ENCODE measurements at regions not wholly inside any gene's neighbourhood (a gene's known extent, or its start where the extent isn't known, plus 50 kb on each side); places are given as distances from the start of the nearest gene placed in this dataset.

- TF ChIP-seq FOS (IDR thresholded peaks at IDR 0.05; ENCODE audit: borderline replicate concordance, insufficient read depth, low read length), result no peak
- TF ChIP-seq EZH2 (IDR thresholded peaks at IDR 0.05; ENCODE audit: borderline replicate concordance, low read depth, low read length, severe bottlenecking), result no peak
- no peak for TF ChIP-seq MYC (IDR thresholded peaks at IDR 0.05; ENCODE audit: low read depth, low read length)
- no peak for TF ChIP-seq GATA2 (IDR thresholded peaks at IDR 0.05; ENCODE audit: insufficient read depth, insufficient read length, low read depth, low read length)
- no peak for TF ChIP-seq POLR2A (IDR thresholded peaks at IDR 0.05; ENCODE audit: low read depth, low read length)
- TF ChIP-seq, protein P1, sequence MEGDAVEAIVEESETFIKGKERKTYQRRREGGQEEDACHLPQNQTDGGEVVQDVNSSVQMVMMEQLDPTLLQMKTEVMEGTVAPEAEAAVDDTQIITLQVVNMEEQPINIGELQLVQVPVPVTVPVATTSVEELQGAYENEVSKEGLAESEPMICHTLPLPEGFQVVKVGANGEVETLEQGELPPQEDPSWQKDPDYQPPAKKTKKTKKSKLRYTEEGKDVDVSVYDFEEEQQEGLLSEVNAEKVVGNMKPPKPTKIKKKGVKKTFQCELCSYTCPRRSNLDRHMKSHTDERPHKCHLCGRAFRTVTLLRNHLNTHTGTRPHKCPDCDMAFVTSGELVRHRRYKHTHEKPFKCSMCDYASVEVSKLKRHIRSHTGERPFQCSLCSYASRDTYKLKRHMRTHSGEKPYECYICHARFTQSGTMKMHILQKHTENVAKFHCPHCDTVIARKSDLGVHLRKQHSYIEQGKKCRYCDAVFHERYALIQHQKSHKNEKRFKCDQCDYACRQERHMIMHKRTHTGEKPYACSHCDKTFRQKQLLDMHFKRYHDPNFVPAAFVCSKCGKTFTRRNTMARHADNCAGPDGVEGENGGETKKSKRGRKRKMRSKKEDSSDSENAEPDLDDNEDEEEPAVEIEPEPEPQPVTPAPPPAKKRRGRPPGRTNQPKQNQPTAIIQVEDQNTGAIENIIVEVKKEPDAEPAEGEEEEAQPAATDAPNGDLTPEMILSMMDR (IDR thresholded peaks at IDR 0.05; ENCODE audit: extremely low read depth in 1 of 2, insufficient read depth in 1 of 2, low read depth in 1 of 2, low read length in 2 of 2), result no peak
- TF ChIP-seq, protein P2, sequence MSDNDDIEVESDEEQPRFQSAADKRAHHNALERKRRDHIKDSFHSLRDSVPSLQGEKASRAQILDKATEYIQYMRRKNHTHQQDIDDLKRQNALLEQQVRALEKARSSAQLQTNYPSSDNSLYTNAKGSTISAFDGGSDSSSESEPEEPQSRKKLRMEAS (IDR thresholded peaks at IDR 0.05; ENCODE audit: insufficient read depth, insufficient read length), result no peak
- TF ChIP-seq JUN (IDR thresholded peaks at IDR 0.05; ENCODE audit: borderline replicate concordance, insufficient read depth, insufficient read length, low read depth), result no peak
- TF ChIP-seq POLR2AphosphoS5 (IDR thresholded peaks at IDR 0.05; ENCODE audit: insufficient read depth, low read depth, low read length), result no peak
- Histone ChIP-seq H3K4me1 (ENCODE audit: control insufficient read depth, extremely low read depth, insufficient read depth, low read length) (no peaks in the 10 kb centered on the region), H3K27me3 (ENCODE audit: control insufficient read depth in 2 of 2, insufficient read depth in 2 of 2, low read length in 2 of 2) (no peaks in the 10 kb centered on the region), H2AFZ (ENCODE audit: low read depth, low read length) (no peak overlapping the region), H3K9me1 (replicated peaks; ENCODE audit: control insufficient read depth, extremely low read depth, insufficient read depth, low read length) (no peaks in the 10 kb centered on the region), H3K79me2 (ENCODE audit: control insufficient read depth, insufficient read depth, low read length) (no peaks in the 10 kb centered on the region), H3K4me3 (replicated peaks in 1 of 3; ENCODE audit: insufficient read depth in 1 of 3, low read depth in 1 of 3, low read length in 3 of 3) (no peak overlapping the region), H4K20me1 (replicated peaks; ENCODE audit: control insufficient read depth, extremely low read depth, insufficient read depth, low read length) (no peaks in the 10 kb centered on the region), H3K27ac (ENCODE audit: insufficient read depth, low read depth, low read length) (no peak overlapping the region), H3K36me3 (ENCODE audit: control insufficient read depth in 2 of 2, extremely low read depth in 1 of 2, insufficient read depth in 2 of 2, low read length in 2 of 2) (no peaks in the 10 kb centered on the region), H3K9me3 (replicated peaks; ENCODE audit: control insufficient read depth, insufficient read depth, low read length) (no peaks in the 10 kb centered on the region), H3K4me2 (ENCODE audit: insufficient read depth, low read length) (no peak overlapping the region), H3K9ac (replicated peaks; ENCODE audit: extremely low read depth, insufficient read depth, low read length) (no peak overlapping the region)
- DNase-seq (ENCODE audit: low read depth, low spot score) (no peak), FAIRE-seq (no peak)
- BruUV-seq (replicated peaks), result no TSS peak
- intact Hi-C loops (cut with micrococcal nuclease), result no loop called here
- dilution Hi-C loops (cut with MboI; ENCODE audit: extremely low pct_ligation_motif_present, low sequenced_read_pairs), result no loop called here
- POLR2A ChIA-PET, result no interaction called here
- CTCF ChIA-PET, result no interaction called here
These were observed 558.0 kb upstream of the MKI67 start for GRCh38 chr10:128684215-128684614.
